ENCODE measurements at regions not wholly inside any gene's neighbourhood (a gene's known extent, or its start where the extent isn't known, plus 50 kb on each side); places are given as distances from the start of the nearest gene placed in this dataset.

GRCh38 chr7:32330602-32331001 lies 159.6 kb downstream of the LSM5 start:
- in situ Hi-C loops (cut with HindIII; ENCODE audit: low sequenced_read_pairs), result no loop called here
- TF ChIP-seq CTCF (IDR thresholded peaks at IDR 0.05; ENCODE audit: low read depth, low read length), result no peak
- DNase-seq (ENCODE audit: low read depth, low spot score), result no peak
- H3K4me3 ChIP-seq (ENCODE audit: low read depth, low read length), result no peak overlapping the region

- no peak for TF ChIP-seq CTCF (IDR thresholded peaks at IDR 0.05; ENCODE audit: low read depth, low read length)
- no peak overlapping the region for H3K4me3 ChIP-seq (ENCODE audit: low read depth, low read length)
- no peak for DNase-seq (ENCODE audit: low read depth, low spot score)
- in situ Hi-C loops (cut with HindIII; ENCODE audit: low sequenced_read_pairs), result no loop called here
These were observed 164.1 kb downstream of the LSM5 start for GRCh38 chr7:32326078-32326477.

- no peak for TF ChIP-seq CTCF (IDR thresholded peaks at IDR 0.05; ENCODE audit: low read depth, low read length)
- no peak overlapping the region for H3K4me3 ChIP-seq (ENCODE audit: low read depth, low read length)
- in situ Hi-C loops (cut with HindIII; ENCODE audit: low sequenced_read_pairs), result no loop called here
- no peak for DNase-seq (ENCODE audit: low read depth, low spot score)
These were observed 166.5 kb downstream of the LSM5 start for GRCh38 chr7:32323712-32324111.

GRCh38 chr7:32319012-32319382 lies 171.2 kb downstream of the LSM5 start:
- H3K4me3 ChIP-seq (ENCODE audit: low read depth, low read length), result no peak overlapping the region
- in situ Hi-C loops (cut with HindIII; ENCODE audit: low sequenced_read_pairs), result no loop called here
- no peak for TF ChIP-seq CTCF (IDR thresholded peaks at IDR 0.05; ENCODE audit: low read depth, low read length)
- no peak for DNase-seq (ENCODE audit: low read depth, low spot score)

GRCh38 chr7:32318300-32319011 lies 171.7 kb downstream of the LSM5 start:
- no peak for TF ChIP-seq CTCF (IDR thresholded peaks at IDR 0.05; ENCODE audit: low read depth, low read length)
- in situ Hi-C loops (cut with HindIII; ENCODE audit: low sequenced_read_pairs), result no loop called here

GRCh38 chr7:32316839-32317238 lies 173.3 kb downstream of the LSM5 start:
- no peak overlapping the region for H3K4me3 ChIP-seq (ENCODE audit: low read depth, low read length)
- TF ChIP-seq CTCF (IDR thresholded peaks at IDR 0.05; ENCODE audit: low read depth, low read length), result no peak
- in situ Hi-C loops (cut with HindIII; ENCODE audit: low sequenced_read_pairs), result no loop called here
- no peak for DNase-seq (ENCODE audit: low read depth, low spot score)

More at GRCh38 chr7:32318300-32319011, 171.7 kb downstream of the LSM5 start:
- DNase-seq (ENCODE audit: low read depth, low spot score), result no peak
- H3K4me3 ChIP-seq (ENCODE audit: low read depth, low read length), result no peak overlapping the region

Data from astrocyte of the spinal cord (primary cell).